Glomerular visceral epithelial cell (primary cell): ENCODE measurements at regions not wholly inside any gene's neighbourhood (a gene's known extent, or its start where the extent isn't known, plus 50 kb on each side); places are given as distances from the start of the nearest gene placed in this dataset.

Source experiments
- DNase-seq: peaks from one replicate; pipeline ENCODE4 v3.0.0-alpha.2; 2016; ENCODE audit errors: extremely low spot score

DNA sequence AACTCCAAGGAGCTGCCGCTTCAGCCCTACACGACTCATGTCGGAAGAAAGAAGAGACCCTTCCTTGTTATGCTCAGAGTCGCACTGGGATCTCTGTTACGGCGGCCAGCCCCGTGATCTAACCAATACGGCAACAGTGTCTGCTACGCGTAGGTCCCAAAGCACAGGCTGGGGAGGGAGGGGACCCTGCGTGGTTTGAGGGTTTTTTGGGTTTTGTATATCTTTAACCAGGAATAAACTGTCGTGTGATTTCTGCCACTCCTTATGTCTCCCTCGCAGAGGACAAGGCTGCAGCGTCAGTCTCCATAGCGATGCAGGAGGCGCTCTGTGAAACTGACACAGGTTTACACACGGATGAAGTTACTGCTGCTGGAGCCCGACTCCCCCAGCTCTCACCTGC is 60.0 kb upstream of the DIO3 start:
- DNase-seq, result no peak

DNA sequence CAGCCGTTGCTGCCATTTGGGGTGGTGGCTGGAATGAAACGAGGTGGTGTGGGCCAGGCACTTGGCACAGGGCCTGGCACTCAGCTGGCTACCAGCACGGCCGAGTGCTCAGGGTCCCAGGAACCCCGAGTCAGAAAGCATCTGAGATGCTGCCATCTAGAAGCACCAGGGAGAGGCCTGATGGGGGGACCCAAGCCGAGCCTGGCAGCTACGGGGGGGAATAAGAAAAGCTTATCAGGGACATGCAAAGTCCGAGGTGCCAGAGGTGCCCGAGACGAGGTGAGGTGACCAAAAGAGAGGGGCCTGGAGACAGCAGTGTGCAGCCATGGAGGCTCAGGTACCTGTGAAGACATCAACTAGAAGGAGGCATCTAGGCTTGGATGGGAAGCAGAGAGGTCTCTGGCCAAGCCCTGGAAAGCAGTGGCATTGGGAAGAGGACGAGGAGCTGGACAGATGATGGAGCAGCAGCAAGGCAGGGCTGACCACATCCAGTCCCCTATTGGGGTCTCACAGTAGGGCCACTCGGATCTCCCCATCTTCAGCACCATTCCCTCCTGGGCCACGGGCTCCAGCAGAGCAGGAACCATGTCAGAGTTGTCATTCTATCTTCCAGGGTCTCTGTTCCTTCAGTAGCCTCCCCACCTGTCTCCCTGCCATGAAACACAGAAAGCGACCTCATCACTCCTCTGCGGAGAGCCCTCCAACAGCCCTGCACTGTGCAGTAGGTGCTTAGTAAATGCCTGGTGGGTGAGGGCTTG is 59.3 kb upstream of the DIO3 start:
- no peak for DNase-seq

DNA sequence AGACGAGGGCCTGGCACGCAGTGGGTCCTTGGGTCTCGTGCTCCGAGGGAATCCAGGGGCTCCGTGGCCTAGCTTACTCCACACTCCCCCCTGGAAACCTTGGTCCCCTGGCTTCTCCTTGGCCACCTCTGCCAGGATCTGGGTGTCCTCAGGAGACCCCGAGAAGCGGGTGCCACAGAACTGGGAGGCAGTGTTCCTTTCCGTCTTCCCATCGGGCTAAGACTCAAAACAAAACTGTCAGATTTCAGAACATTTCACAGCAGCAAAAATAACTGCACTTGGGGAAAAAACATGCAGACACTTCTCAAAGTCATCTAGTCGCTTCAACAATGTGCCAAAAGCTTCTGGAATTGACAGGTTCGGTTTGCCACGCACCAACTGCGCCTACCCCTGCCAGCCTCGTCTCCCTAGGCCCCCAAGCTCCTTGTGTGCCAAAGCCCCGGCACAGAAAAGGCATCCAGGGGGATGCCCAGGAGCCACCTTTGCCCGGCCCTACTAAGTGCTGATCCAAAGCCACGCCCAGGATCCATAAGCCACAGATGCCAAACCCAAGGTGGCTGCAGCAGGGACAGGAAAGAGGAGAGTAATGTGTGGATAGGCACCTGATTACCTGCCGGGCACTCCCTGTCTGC is 58.4 kb upstream of the DIO3 start:
- DNase-seq, result no peak

GRCh38 chr14:101503431-101504095 is 57.7 kb upstream of the DIO3 start:
- no peak for DNase-seq

DNA sequence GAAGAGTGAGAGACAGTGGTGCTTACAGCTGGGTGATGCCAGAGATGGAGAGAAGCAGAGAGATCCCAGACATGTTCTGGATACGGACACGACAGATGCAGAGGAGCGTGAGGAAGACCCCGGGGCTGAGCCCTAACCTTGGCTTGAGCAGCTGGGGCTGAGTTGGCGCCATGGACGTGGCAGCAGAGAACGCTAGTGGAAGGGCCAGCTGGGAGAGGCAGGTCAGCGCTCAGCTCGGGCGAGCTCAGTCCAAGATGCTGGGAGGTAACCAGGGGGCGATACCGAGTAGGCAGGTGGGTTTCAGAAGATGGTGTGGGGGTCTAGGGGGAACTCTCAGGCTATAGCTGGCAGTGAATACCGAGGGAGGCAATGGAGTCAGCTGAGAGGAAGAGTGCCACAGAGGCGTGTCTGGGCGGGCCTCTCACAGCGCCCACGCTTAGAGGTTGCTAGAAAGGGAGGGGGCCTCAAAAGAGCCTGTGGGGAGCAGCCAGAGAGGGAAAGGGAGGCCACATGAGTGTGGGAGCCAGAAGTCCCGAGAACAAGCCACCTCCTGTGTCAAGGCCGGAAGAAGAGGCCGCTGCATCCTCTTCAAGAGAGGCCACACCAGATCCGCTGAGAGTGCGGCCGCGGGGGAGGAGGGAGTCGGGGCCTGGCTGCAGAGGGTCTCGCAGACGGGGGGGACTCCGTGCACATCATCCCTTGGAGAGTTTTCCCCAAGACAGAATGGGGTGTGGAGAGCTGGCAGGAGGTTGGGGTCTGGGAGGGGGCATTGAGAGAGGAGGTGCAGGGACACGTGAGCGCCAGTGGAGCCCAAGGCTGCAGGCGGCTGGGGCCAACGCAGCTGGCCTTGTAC is 57.0 kb upstream of the DIO3 start:
- DNase-seq, result no peak

- no peak for DNase-seq
These were observed 55.9 kb upstream of the DIO3 start for GRCh38 chr14:101505236-101505970.

- no peak for DNase-seq
These were observed 54.9 kb upstream of the DIO3 start for GRCh38 chr14:101506211-101506925.

DNA sequence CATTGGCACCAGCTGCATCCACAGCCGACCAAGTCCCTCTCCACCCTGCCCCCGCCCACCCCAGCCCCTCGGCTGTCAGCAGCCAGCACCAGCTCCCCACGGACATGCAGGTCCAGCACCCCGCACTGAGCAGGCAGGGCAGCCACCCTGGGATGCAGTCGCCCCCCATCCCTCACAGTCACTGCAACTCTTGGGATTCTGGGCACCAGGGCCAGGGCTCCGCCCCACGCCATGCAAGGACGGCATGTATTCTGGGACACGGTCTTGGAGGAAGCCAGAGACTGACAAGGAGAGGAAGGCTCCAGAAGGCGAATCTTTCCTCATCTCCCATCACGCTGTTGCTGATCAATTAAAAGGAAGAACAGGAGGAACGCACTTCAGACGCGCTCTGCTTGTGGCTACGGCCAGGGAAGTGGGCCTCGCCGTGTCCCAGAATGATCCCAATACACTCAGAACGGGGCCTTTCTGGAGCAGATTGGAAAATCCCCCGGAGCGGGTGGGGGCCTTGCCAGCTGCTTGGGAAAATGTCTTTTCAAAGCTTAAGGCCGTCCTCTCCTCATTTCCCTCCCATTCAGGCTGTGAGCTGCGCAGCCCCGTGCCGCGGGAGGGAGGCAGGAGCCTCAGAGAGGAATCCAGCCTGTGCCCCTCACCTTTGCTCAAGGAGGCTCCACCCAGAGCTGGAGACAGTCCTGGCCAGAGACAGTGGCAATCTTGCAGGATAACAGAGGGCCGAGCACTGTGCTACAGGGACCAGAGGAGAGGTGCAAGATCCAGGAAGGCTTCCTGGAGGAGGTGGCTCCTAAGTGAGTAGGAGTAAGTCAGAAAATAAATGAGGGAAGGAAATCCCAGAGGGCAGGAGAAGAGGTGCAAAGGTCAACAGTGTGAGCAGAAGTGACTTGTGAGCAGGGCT is 54.1 kb upstream of the DIO3 start:
- no peak for DNase-seq

- no peak for DNase-seq
These were observed 53.5 kb upstream of the DIO3 start for GRCh38 chr14:101507836-101508150.

GRCh38 chr14:101508196-101508947 is 52.9 kb upstream of the DIO3 start:
- DNase-seq, result no peak

DNA sequence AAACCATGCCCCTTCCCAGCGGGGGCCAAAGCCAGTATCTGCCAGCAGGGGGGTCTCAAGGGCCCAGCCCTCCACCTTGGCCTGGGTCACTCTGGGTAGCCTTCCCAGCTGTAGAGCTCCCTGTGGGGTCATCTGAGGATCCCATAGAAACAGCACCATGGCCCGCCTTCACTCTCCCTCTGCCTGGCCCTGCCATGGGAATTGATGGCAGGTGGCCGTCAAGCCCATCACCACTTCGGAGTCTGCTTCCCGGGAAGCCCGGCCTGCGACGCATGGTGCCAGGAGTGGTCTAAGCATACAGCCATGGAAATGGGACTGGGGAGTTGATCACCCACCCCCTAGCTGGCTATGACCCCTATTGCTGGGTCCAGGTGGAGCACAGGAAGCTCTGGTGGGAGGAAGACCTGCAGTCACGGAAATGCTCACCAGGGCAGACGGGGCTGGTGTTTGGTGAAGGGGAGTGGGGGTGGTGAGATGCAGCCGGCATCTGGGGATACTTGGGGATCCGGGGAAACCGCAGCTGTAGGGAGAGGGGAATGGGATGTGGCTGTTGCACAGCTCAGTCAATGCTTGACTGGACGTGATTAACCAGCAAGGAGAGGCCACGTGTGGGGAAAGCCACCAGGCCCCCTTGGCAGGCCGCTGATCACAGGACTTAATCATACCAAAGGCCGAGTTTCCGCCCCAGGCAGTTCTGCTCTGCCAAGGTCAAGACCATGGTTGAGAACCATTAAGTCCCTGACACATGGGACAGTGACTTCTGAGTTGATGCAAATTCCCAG is 52.2 kb upstream of the DIO3 start:
- DNase-seq, result no peak

- DNase-seq, result no peak
These were observed 51.4 kb upstream of the DIO3 start for GRCh38 chr14:101509730-101510371.

DNA sequence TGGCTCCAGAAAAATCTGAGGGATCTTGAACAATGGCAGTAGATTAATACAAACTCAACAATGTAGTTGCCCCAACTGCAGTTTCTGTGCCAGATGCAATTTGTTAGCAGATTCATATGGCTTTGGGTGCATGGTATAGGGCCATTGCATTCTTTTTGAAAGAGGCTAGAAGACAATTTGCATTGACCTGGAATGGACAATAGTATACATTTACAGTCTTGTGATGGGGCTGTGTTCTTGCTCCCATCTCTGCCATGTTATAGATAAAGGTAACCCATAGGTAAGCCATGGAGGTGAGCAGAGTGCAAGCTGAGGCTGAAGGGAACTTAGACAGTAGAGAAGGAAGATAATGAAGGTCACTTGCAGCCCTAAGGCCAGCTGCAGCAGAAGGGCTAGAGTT is 50.1 kb upstream of the DIO3 start:
- no peak for DNase-seq
